CD4-positive, alpha-beta memory T cell (primary cell): ENCODE measurements at regions not wholly inside any gene's neighbourhood (a gene's known extent, or its start where the extent isn't known, plus 50 kb on each side); places are given as distances from the start of the nearest gene placed in this dataset.

Experiments
- CTCF ChIA-PET: fragments of 350-600 bp; sonication (Branson Sonifier 250); formaldehyde crosslinking; loops from one replicate; lab custom pipeline; 2021; ENCODE audit warnings: inconsistent platforms; ENCODE audit not compliant: partially characterized antibody; lab: Charles Lee
- POLR2A ChIA-PET: fragments of 350-600 bp; sonication (Branson Sonifier 250); formaldehyde crosslinking; loops from one replicate; lab custom pipeline; 2021; ENCODE audit not compliant: partially characterized antibody; lab: Charles Lee
- DNase-seq, 5 donors: peaks; one replicate each; pipeline versions ENCODE4 v3.0.0 to v3.0.0-alpha.2; 2020 to 2022; ENCODE audit warnings: mixed read lengths in 1 of 5
- H3K27ac ChIP-seq: one replicate; pipeline ENCODE4 v1.7.0; 2013; ENCODE audit warnings: low read depth, low read length
- H3K27me3 ChIP-seq: 2 replicates; pipeline ENCODE4 v1.7.0; 2013; ENCODE audit warnings: mild to moderate bottlenecking, low read length, moderate library complexity; ENCODE audit not compliant: insufficient read depth
- H3K36me3 ChIP-seq: 2 replicates; pipeline ENCODE4 v1.7.0; 2013; ENCODE audit warnings: mild to moderate bottlenecking, low read length, moderate library complexity; ENCODE audit not compliant: insufficient read depth
- H3K4me1 ChIP-seq: 2 replicates; pipeline ENCODE4 v1.7.0; 2013; ENCODE audit warnings: mild to moderate bottlenecking, low read length, moderate library complexity; ENCODE audit not compliant: insufficient read depth
- H3K4me3 ChIP-seq, 2 donors: one replicate each; pipeline ENCODE4 v1.7.0; 2013; ENCODE audit warnings: low read length in 2 of 2, mild to moderate bottlenecking in 1 of 2
- H3K9me3 ChIP-seq, 2 donors: one replicate each; pipeline ENCODE4 v1.7.0; 2013; ENCODE audit warnings: low read length in 2 of 2, control low read depth in 1 of 2; ENCODE audit not compliant: control insufficient read depth in 1 of 2
- H3K27ac Mint-ChIP-seq, 7 donors: one replicate each; pipeline ENCODE4 v1.8.0; 2020 to 2021; ENCODE audit warnings: mixed read lengths in 7 of 7, mild to moderate bottlenecking in 6 of 7, inconsistent platforms in 3 of 7, moderate library complexity in 3 of 7
- H3K27me3 Mint-ChIP-seq, 2 donors: one replicate each; pipeline ENCODE4 v1.8.0; 2020 to 2021; ENCODE audit warnings: mixed read lengths in 2 of 2
- H3K36me3 Mint-ChIP-seq, 2 donors: one replicate each; pipeline ENCODE4 v1.8.0; 2020 to 2021; ENCODE audit warnings: mixed read lengths in 2 of 2, inconsistent platforms in 1 of 2, mild to moderate bottlenecking in 1 of 2
- H3K4me1 Mint-ChIP-seq, 4 donors: one replicate each; pipeline ENCODE4 v1.8.0; 2020 to 2021; ENCODE audit warnings: mixed read lengths in 4 of 4, mild to moderate bottlenecking in 1 of 4
- H3K4me3 Mint-ChIP-seq, 8 donors: one replicate each; pipeline ENCODE4 v1.8.0; 2020 to 2021; ENCODE audit warnings: mixed read lengths in 8 of 8, mild to moderate bottlenecking in 7 of 8, moderate library complexity in 6 of 8, inconsistent platforms in 3 of 8
- H3K9me3 Mint-ChIP-seq, 8 donors: one replicate each; pipeline ENCODE4 v1.8.0; 2020 to 2021; ENCODE audit warnings: mixed read lengths in 8 of 8, mild to moderate bottlenecking in 5 of 8, inconsistent platforms in 3 of 8, moderate library complexity in 1 of 8
- intact Hi-C: fragments of 100-400 bp; cut with micrococcal nuclease; formaldehyde crosslinking; loops from one replicate; pipeline ENCODE4 v1.15.1; 2023

DNA sequence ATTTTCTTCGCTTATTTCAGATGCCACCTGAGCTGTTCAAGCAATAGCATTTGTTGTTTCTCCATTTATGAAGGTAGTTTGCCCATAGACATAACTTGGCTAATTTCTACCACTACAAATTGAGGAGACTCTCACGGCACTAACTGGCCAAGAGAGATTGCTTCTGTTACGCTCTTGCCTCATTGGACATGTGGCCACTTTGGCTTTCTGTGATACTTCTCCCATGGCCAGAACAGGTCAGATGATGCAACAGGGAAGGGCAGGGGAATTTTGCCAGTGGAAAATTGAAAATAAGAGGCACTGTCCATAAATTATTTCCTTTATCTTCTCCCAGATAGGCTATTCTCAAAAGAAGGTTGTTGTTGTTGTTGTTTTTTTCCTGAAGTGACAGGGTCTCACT is 1633.3 kb upstream of the LRRTM3 start:
- no peak overlapping the region for H3K4me3 ChIP-seq
- H3K9me3 ChIP-seq = no peaks in the 10 kb centered on the region
- Mint-ChIP-seq H3K27me3 (no peaks in the 10 kb centered on the region), H3K9me3 (peaks cover 0 to 7% (median 4%) of the 10 kb centered on the region in 8 donors), H3K4me3 (no peak overlapping the region), H3K36me3 (no peaks in the 10 kb centered on the region), H3K4me1 (no peaks in the 10 kb centered on the region), H3K27ac (no peak overlapping the region)
- DNase-seq = no peak
- H3K4me1 ChIP-seq = no peaks in the 10 kb centered on the region
- ChIA-PET POLR2A (no interaction called here), CTCF (no interaction called here)
- intact Hi-C loops = no loop called here
- H3K27ac ChIP-seq = no peak overlapping the region
- H3K27me3 ChIP-seq = no peaks in the 10 kb centered on the region
- H3K36me3 ChIP-seq = no peaks in the 10 kb centered on the region

DNA sequence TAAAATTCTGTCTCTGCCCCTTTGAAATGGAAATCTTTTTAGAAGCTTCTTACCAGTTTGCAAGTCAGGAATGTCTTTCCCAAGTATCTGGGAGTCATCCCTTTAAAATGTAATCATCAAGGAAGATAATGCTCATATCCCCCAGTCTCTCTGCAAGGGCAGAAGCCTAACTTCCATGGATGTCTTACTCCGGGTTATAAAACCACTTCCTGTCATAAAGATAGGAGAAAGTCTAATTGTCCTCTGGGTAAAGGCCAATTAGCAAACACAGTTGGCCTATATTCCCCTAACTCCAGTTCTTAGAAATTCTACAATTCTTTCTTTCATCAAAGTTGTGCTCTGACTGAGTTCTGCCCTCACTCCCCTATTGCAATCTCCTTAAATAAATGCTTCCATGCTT is 1631.5 kb upstream of the LRRTM3 start:
- no peaks in the 10 kb centered on the region for H3K27me3 Mint-ChIP-seq
- intact Hi-C loops = no loop called here
- no peaks in the 10 kb centered on the region for H3K9me3 ChIP-seq
- H3K4me3 Mint-ChIP-seq = no peak overlapping the region
- no peak overlapping the region for H3K27ac ChIP-seq
- no peaks in the 10 kb centered on the region for H3K36me3 Mint-ChIP-seq
- ChIA-PET POLR2A (no interaction called here), CTCF (no interaction called here)
- peaks cover 0 to 8% (median 4%) of the 10 kb centered on the region in 8 donors for H3K9me3 Mint-ChIP-seq
- H3K27me3 ChIP-seq = no peaks in the 10 kb centered on the region
- no peak overlapping the region for H3K27ac Mint-ChIP-seq
- H3K4me3 ChIP-seq = no peak overlapping the region
- H3K4me1 ChIP-seq = no peaks in the 10 kb centered on the region
- no peaks in the 10 kb centered on the region for H3K4me1 Mint-ChIP-seq
- H3K36me3 ChIP-seq = no peaks in the 10 kb centered on the region
- no peak for DNase-seq

- ChIA-PET POLR2A (no interaction called here), CTCF (no interaction called here)
- Histone ChIP-seq H3K27me3 (no peaks in the 10 kb centered on the region), H3K4me1 (no peaks in the 10 kb centered on the region), H3K4me3 (no peak overlapping the region), H3K27ac (no peak overlapping the region), H3K9me3 (no peaks in the 10 kb centered on the region), H3K36me3 (no peaks in the 10 kb centered on the region)
- Mint-ChIP-seq H3K36me3 (no peaks in the 10 kb centered on the region), H3K27me3 (no peaks in the 10 kb centered on the region), H3K4me1 (no peaks in the 10 kb centered on the region), H3K9me3 (peaks cover 0 to 8% (median 2%) of the 10 kb centered on the region in 8 donors), H3K27ac (no peak overlapping the region), H3K4me3 (no peak overlapping the region)
- DNase-seq = no peak
- intact Hi-C loops = no loop called here
Measured at GRCh38 chr10:65301181-65301580, 1624.7 kb upstream of the LRRTM3 start.

GRCh38 chr10:65306201-65306600 is 1619.6 kb upstream of the LRRTM3 start:
- H3K4me3 Mint-ChIP-seq = no peak overlapping the region
- no peak for DNase-seq
- no peak overlapping the region for H3K4me3 ChIP-seq
- H3K27ac ChIP-seq = no peak overlapping the region
- intact Hi-C loops = no loop called here
- no peak overlapping the region for H3K27ac Mint-ChIP-seq
- no peaks in the 10 kb centered on the region for H3K27me3 ChIP-seq
- POLR2A ChIA-PET = no interaction called here
- H3K4me1 ChIP-seq = no peaks in the 10 kb centered on the region
- no peaks in the 10 kb centered on the region for H3K36me3 Mint-ChIP-seq
- peaks cover 0 to 2% (median 0%) of the 10 kb centered on the region in 8 donors for H3K9me3 Mint-ChIP-seq
- H3K36me3 ChIP-seq = no peaks in the 10 kb centered on the region
- no peaks in the 10 kb centered on the region for H3K9me3 ChIP-seq
- H3K4me1 Mint-ChIP-seq = no peaks in the 10 kb centered on the region
- H3K27me3 Mint-ChIP-seq = no peaks in the 10 kb centered on the region
- CTCF ChIA-PET = no interaction called here

GRCh38 chr10:65312876-65313275 is 1613.0 kb upstream of the LRRTM3 start:
- Histone ChIP-seq H3K9me3 (no peaks in the 10 kb centered on the region), H3K4me1 (no peaks in the 10 kb centered on the region), H3K27ac (no peak overlapping the region), H3K4me3 (no peak overlapping the region), H3K27me3 (no peaks in the 10 kb centered on the region), H3K36me3 (no peaks in the 10 kb centered on the region)
- Mint-ChIP-seq H3K36me3 (no peaks in the 10 kb centered on the region), H3K9me3 (peaks cover 0 to 8% (median 0%) of the 10 kb centered on the region in 8 donors), H3K4me3 (no peak overlapping the region), H3K4me1 (no peaks in the 10 kb centered on the region), H3K27me3 (no peaks in the 10 kb centered on the region), H3K27ac (no peak overlapping the region)
- no peak for DNase-seq
- ChIA-PET POLR2A (no interaction called here), CTCF (no interaction called here)
- intact Hi-C loops = no loop called here

DNA sequence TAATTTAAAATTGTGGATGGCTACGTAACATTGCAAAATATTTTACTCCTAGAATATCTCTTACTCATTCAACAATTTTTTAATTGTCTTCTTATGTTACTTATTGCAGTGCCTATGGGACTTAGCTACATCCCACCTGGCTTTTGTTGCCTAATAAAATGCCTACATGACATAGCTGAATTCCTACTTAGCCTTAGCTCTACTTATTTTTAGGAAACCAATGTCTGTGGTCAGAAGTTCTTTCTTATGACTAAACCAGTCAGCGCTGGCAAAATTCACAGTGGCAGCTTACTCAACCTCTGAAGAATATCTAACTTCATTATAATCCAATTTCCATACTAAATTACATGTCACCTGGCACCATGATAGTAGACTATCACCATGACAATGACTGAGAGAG is 1612.4 kb upstream of the LRRTM3 start:
- Histone ChIP-seq H3K27ac (no peak overlapping the region), H3K4me3 (no peak overlapping the region), H3K36me3 (no peaks in the 10 kb centered on the region), H3K9me3 (no peaks in the 10 kb centered on the region), H3K27me3 (no peaks in the 10 kb centered on the region), H3K4me1 (no peaks in the 10 kb centered on the region)
- DNase-seq = no peak
- intact Hi-C loops = no loop called here
- H3K9me3 Mint-ChIP-seq = peaks cover 0 to 8% (median 0%) of the 10 kb centered on the region in 8 donors
- H3K36me3 Mint-ChIP-seq = no peaks in the 10 kb centered on the region
- H3K4me1 Mint-ChIP-seq = no peaks in the 10 kb centered on the region
- no peaks in the 10 kb centered on the region for H3K27me3 Mint-ChIP-seq
- H3K27ac Mint-ChIP-seq = no peak overlapping the region
- ChIA-PET CTCF (no interaction called here), POLR2A (no interaction called here)
- H3K4me3 Mint-ChIP-seq = no peak overlapping the region

- Mint-ChIP-seq H3K36me3 (no peaks in the 10 kb centered on the region), H3K4me1 (no peaks in the 10 kb centered on the region), H3K27ac (no peak overlapping the region), H3K27me3 (no peaks in the 10 kb centered on the region), H3K4me3 (no peak overlapping the region), H3K9me3 (peaks cover 0 to 8% (median 0%) of the 10 kb centered on the region in 8 donors)
- H3K4me1 ChIP-seq = no peaks in the 10 kb centered on the region
- H3K27ac ChIP-seq = no peak overlapping the region
- no peak overlapping the region for H3K4me3 ChIP-seq
- intact Hi-C loops = no loop called here
- no peaks in the 10 kb centered on the region for H3K9me3 ChIP-seq
- CTCF ChIA-PET = no interaction called here
- POLR2A ChIA-PET = interaction anchor here (0.6 kb wide), 1 partner anchor 33 kb away, joined by 3 read pairs; no protein-coding TSS in a partner anchor
- no peaks in the 10 kb centered on the region for H3K27me3 ChIP-seq
- DNase-seq = no peak
- H3K36me3 ChIP-seq = no peaks in the 10 kb centered on the region
Measured at GRCh38 chr10:65314253-65314652, 1611.6 kb upstream of the LRRTM3 start.

GRCh38 chr10:65319493-65319892 is 1606.3 kb upstream of the LRRTM3 start:
- intact Hi-C loops = no loop called here
- H3K27ac ChIP-seq = no peak overlapping the region
- H3K4me3 ChIP-seq = no peak overlapping the region
- Mint-ChIP-seq H3K36me3 (no peaks in the 10 kb centered on the region), H3K9me3 (peaks cover 0 to 6% (median 0%) of the 10 kb centered on the region in 8 donors), H3K4me3 (no peak overlapping the region), H3K4me1 (no peaks in the 10 kb centered on the region), H3K27ac (no peak overlapping the region), H3K27me3 (no peaks in the 10 kb centered on the region)
- H3K4me1 ChIP-seq = no peaks in the 10 kb centered on the region
- H3K36me3 ChIP-seq = no peaks in the 10 kb centered on the region
- no peaks in the 10 kb centered on the region for H3K27me3 ChIP-seq
- CTCF ChIA-PET = no interaction called here
- no peaks in the 10 kb centered on the region for H3K9me3 ChIP-seq
- POLR2A ChIA-PET = no interaction called here
- DNase-seq = no peak
